HepG2 (cell line): ENCODE measurements at regions not wholly inside any gene's neighbourhood (a gene's known extent, or its start where the extent isn't known, plus 50 kb on each side); places are given as distances from the start of the nearest gene placed in this dataset.

Source experiments
- AFF4 ChIP-seq: sonication (generic); formaldehyde crosslinking; IDR thresholded peaks from 2 replicates; pipeline ENCODE4 v1.4.0; 2020; ENCODE audit warnings: missing genetic modification reagents
- ASH2L ChIP-seq: fragments of 300-600, 200-600 bp; sonication (generic); IDR thresholded peaks from 2 replicates; pipeline ENCODE4 v1.7.0; 2017; ENCODE audit warnings: low read depth, mild to moderate bottlenecking, moderate library complexity, mixed read lengths, low read length; ENCODE audit not compliant: insufficient read length
- ATAD3A ChIP-seq: sonication (generic); formaldehyde crosslinking; IDR thresholded peaks from 2 replicates; pipeline ENCODE4 v1.4.0; 2020; ENCODE audit warnings: missing genetic modification reagents
- ATRX ChIP-seq: sonication (generic); formaldehyde crosslinking; IDR thresholded peaks from 2 replicates; pipeline ENCODE4 v1.4.0; 2020; ENCODE audit warnings: missing genetic modification reagents, borderline replicate concordance
- CBX1 ChIP-seq: IDR thresholded peaks from one replicate; pipeline ENCODE4 v1.6.1; 2016; ENCODE audit warnings: antibody characterized with exemption, low read depth
- FOXO4 ChIP-seq: sonication (generic); formaldehyde crosslinking; conservative IDR thresholded peaks from 2 replicates; pipeline ENCODE4 v1.8.1; 2023; ENCODE audit warnings: missing genetic modification reagents
- FOXP1 ChIP-seq, 2 experiments: fragments of 450-650 bp in 1 of 2; IDR thresholded peaks; 2 replicates each; pipeline ENCODE4 v1.6.1; 2017 to 2018; ENCODE audit warnings: antibody characterized with exemption in 1 of 2
- JDP2 ChIP-seq: sonication (generic); formaldehyde crosslinking; IDR thresholded peaks from 2 replicates; pipeline ENCODE4 v1.8.1; 2022; ENCODE audit warnings: missing genetic modification reagents, borderline replicate concordance
- LCORL ChIP-seq, 2 experiments: fragments of 450-650 bp in 1 of 2; sonication (generic) in 1 of 2; formaldehyde crosslinking in 1 of 2; IDR thresholded peaks; 2 replicates each; pipeline versions ENCODE4 v1.5.0 to v1.6.1; 2017 to 2020; ENCODE audit warnings: antibody characterized with exemption in 1 of 2, missing genetic modification reagents in 1 of 2
- MED13 ChIP-seq: sonication (generic); formaldehyde crosslinking; IDR thresholded peaks from 2 replicates; pipeline ENCODE4 v1.5.0; 2020; ENCODE audit warnings: missing genetic modification reagents
- NBN ChIP-seq: fragments of 450-650 bp; conservative IDR thresholded peaks from 2 replicates; pipeline ENCODE4 v1.6.1; 2017
- NFATC3 ChIP-seq: sonication (generic); formaldehyde crosslinking; IDR thresholded peaks from 2 replicates; pipeline ENCODE4 v1.5.1; 2020; ENCODE audit warnings: mild to moderate bottlenecking, missing genetic modification reagents
- NFKBIZ ChIP-seq: IDR thresholded peaks from 2 replicates; pipeline ENCODE4 v1.6.1; 2018; ENCODE audit warnings: missing genetic modification reagents, missing compliant biosample characterization
- PAWR ChIP-seq: sonication (generic); formaldehyde crosslinking; IDR thresholded peaks from 2 replicates; pipeline ENCODE4 v1.4.0; 2020; ENCODE audit warnings: missing genetic modification reagents, mild to moderate bottlenecking, borderline replicate concordance
- SAFB2 ChIP-seq: sonication (generic); formaldehyde crosslinking; IDR thresholded peaks from 2 replicates; pipeline ENCODE4 v1.5.1; 2020; ENCODE audit warnings: missing genetic modification reagents, low read depth, mild to moderate bottlenecking, borderline replicate concordance
- SRY ChIP-seq: sonication (generic); formaldehyde crosslinking; IDR thresholded peaks from 2 replicates; pipeline ENCODE4 v1.8.0; 2022; ENCODE audit warnings: mild to moderate bottlenecking, missing genetic modification reagents
- TBL1XR1 ChIP-seq: fragments of 150-350 bp; IDR thresholded peaks from 2 replicates; pipeline ENCODE4 v1.6.1; 2014; ENCODE audit warnings: borderline replicate concordance, low read length; ENCODE audit not compliant: partially characterized antibody
- TGIF2 ChIP-seq: IDR thresholded peaks from 2 replicates; pipeline ENCODE4 v1.6.1; 2016; ENCODE audit warnings: control low read depth, missing compliant biosample characterization
- ZBTB3 ChIP-seq: sonication (generic); formaldehyde crosslinking; IDR thresholded peaks from 2 replicates; pipeline ENCODE4 v1.4.0; 2020; ENCODE audit warnings: low read depth, mild to moderate bottlenecking, moderate library complexity, missing genetic modification reagents, borderline replicate concordance
- ZFP41 ChIP-seq: sonication (generic); formaldehyde crosslinking; IDR thresholded peaks from 2 replicates; pipeline ENCODE4 v1.4.0; 2020; ENCODE audit warnings: mild to moderate bottlenecking, missing genetic modification reagents, borderline replicate concordance
- ZFP82 ChIP-seq: sonication (generic); formaldehyde crosslinking; IDR thresholded peaks from 2 replicates; pipeline ENCODE4 v1.5.1; 2020; ENCODE audit warnings: mild to moderate bottlenecking, missing genetic modification reagents, borderline replicate concordance
- ZNF24 ChIP-seq: fragments of 450-650 bp; IDR thresholded peaks from 2 replicates; pipeline ENCODE4 v1.6.1; 2017; ENCODE audit warnings: antibody characterized with exemption, mild to moderate bottlenecking
- ZNF331 ChIP-seq: sonication (generic); formaldehyde crosslinking; IDR thresholded peaks from 2 replicates; pipeline ENCODE4 v1.4.0; 2020; ENCODE audit warnings: missing genetic modification reagents
- ZNF383 ChIP-seq: sonication (generic); formaldehyde crosslinking; IDR thresholded peaks from 2 replicates; pipeline ENCODE4 v1.4.0; 2020; ENCODE audit warnings: missing genetic modification reagents, mild to moderate bottlenecking, borderline replicate concordance
- ZNF792 ChIP-seq: IDR thresholded peaks from 2 replicates; pipeline ENCODE4 v1.6.1; 2016
- ZNF841 ChIP-seq: sonication (generic); formaldehyde crosslinking; IDR thresholded peaks from 2 replicates; pipeline ENCODE4 v1.8.1; 2023; ENCODE audit warnings: missing genetic modification reagents, borderline replicate concordance
- ZNF878 ChIP-seq: sonication (generic); formaldehyde crosslinking; IDR thresholded peaks from 2 replicates; pipeline ENCODE4 v1.8.1; 2023; ENCODE audit warnings: mild to moderate bottlenecking, missing genetic modification reagents, moderate library complexity

GRCh38 chr16:10322723-10323527 is 62.9 kb upstream of the ATF7IP2 start (continued):
- no peak for TF ChIP-seq NFKBIZ
- TF ChIP-seq ZNF24, result no peak
- TF ChIP-seq NBN, result no peak
- no peak for TF ChIP-seq SAFB2 (CRISPR knock-in tag)
- TF ChIP-seq ZNF878, result no peak
- peak; percentile 23 for TF ChIP-seq CBX1
- TF ChIP-seq ZNF841 (CRISPR knock-in tag), result no peak
- 0 out of 2 replicates have a peak, but pooled peaks have one; percentile 40 for TF ChIP-seq ZNF792
- TF ChIP-seq ZNF331 (CRISPR knock-in tag), result no peak; the same call in 1 of the 2 replicates
- no peak for TF ChIP-seq AFF4 (CRISPR knock-in tag)
- TF ChIP-seq ZFP41, result no peak
- 0 out of 2 replicates have a peak, but pooled peaks have one; percentile 24 for TF ChIP-seq TGIF2 (CRISPR knock-in tag)
- peak; percentile 39 for TF ChIP-seq ASH2L
- TF ChIP-seq FOXO4 (CRISPR knock-in tag), result no peak
- TF ChIP-seq JDP2, result no peak
- no peak for TF ChIP-seq SRY (CRISPR knock-in tag)
- TF ChIP-seq ATRX (CRISPR knock-in tag), result no peak
- no peak for TF ChIP-seq LCORL (IDR thresholded peaks at IDR 0.05)
- peak; percentile 78 for TF ChIP-seq LCORL (CRISPR knock-in tag; IDR thresholded peaks at IDR 0.05)
- no peak for TF ChIP-seq ATAD3A (CRISPR knock-in tag)
- no peak for TF ChIP-seq TBL1XR1
- peak; percentile 48; the same call in 1 of the 2 replicates for TF ChIP-seq MED13 (CRISPR knock-in tag)
- no peak for TF ChIP-seq PAWR
- TF ChIP-seq NFATC3 (CRISPR knock-in tag), result no peak
- peak; percentile 79 for TF ChIP-seq FOXP1 (IDR thresholded peaks at IDR 0.05)
- peak; percentile 97 for TF ChIP-seq FOXP1 (CRISPR knock-in tag; IDR thresholded peaks at IDR 0.05)
- 0 out of 2 replicates have a peak, but pooled peaks have one; percentile 46 for TF ChIP-seq ZBTB3 (CRISPR knock-in tag)
- no peak for TF ChIP-seq ZNF383 (CRISPR knock-in tag)
- TF ChIP-seq ZFP82, result no peak
